ENCODE measurements at regions not wholly inside any gene's neighbourhood (a gene's known extent, or its start where the extent isn't known, plus 50 kb on each side); places are given as distances from the start of the nearest gene placed in this dataset.

GRCh38 chr2:220220009-220220408, 592.6 kb downstream of the SLC4A3 start:
- H3K36me3 ChIP-seq = no peaks in the 10 kb centered on the region
- DNase-seq = no peak
- WGBS, 2 donors = 74 to 80% methylated on average over 2 of the region's 2 CpGs
- no peak overlapping the region for H3K4me3 ChIP-seq (replicated peaks in 1 of 3)
- H3K9me3 ChIP-seq = no peaks in the 10 kb centered on the region
- no peak for TF ChIP-seq POLR2A (IDR thresholded peaks at IDR 0.05)
- no peak for TF ChIP-seq CTCF (IDR thresholded peaks at IDR 0.05)
- H3K27me3 ChIP-seq = no peaks in the 10 kb centered on the region
- H3K27ac ChIP-seq = no peak overlapping the region
- intact Hi-C loops (cut with DNase I) = no loop called here
- H3K4me1 ChIP-seq = no peaks in the 10 kb centered on the region

DNA sequence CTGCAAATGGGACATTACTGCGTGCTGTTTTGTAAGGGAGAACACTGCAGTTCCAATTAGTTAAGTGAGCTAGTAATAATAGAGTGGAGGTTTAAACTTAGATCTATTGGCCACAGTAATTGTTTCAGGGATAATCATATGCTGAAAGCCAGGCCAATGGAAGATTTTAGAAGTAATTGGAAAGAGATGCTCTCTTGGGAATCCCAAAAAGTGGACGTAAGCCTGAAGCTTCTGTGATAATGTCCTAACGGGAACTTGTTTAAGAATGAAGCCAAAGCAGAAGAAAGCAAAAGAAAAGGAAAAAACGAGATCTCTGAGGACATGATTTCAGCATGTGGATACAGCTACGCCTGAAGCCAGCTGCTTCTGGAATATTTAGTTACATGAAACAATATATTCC, 594.6 kb downstream of the SLC4A3 start:
- no peak overlapping the region for H3K4me3 ChIP-seq (replicated peaks in 1 of 3)
- no peaks in the 10 kb centered on the region for H3K9me3 ChIP-seq
- intact Hi-C loops (cut with DNase I) = no loop called here
- WGBS, 2 donors = 74 to 78% methylated on average over 5 of the region's 5 CpGs
- TF ChIP-seq CTCF (IDR thresholded peaks at IDR 0.05) (no peak), POLR2A (IDR thresholded peaks at IDR 0.05) (no peak)
- no peaks in the 10 kb centered on the region for H3K4me1 ChIP-seq
- DNase-seq = no peak
- no peaks in the 10 kb centered on the region for H3K36me3 ChIP-seq
- H3K27ac ChIP-seq = no peak overlapping the region
- H3K27me3 ChIP-seq = no peaks in the 10 kb centered on the region

DNA sequence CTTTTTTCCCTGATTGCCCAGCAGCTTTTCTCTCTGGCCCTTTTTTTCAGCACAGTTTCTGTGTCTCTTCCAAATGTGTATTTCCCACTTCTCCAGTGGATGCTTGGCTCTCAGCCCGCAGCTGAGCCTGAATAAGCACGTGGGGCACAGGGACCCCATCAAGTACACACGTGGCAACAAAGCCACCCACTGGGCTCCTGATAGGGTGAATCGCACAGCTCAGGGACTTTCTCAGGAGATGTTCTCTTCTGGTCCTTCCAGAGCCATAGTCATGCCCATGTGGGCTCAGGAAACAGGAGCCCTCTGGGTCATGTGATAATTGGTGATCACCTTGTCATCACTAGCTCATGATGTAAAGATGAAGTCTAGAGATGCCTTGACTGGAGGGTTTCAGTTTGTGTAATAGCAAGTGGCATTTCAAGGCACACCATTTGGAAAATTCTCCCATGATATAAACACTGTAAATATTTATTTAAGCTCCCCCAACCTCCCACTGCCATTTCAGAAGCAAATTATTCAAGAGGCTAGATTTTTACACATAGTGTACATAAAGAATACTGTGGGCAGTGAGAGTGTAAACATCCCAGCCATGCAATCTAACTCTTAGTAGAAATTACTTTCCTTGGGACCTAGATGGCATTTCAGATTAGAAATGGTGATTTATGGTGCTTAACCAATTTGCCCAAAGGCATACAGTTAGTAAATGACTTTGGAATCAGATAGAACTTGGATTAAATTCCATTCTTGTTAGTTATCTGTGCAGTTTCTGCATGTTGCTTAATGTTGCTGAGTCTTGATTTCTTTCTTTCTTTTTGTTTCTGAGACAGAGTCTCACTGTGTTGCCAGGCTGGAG, 597.5 kb downstream of the SLC4A3 start:
- no peak for TF ChIP-seq CTCF (IDR thresholded peaks at IDR 0.05)
- intact Hi-C loops (cut with DNase I) = no loop called here
- Histone ChIP-seq H3K4me1 (no peaks in the 10 kb centered on the region), H3K4me3 (replicated peaks in 1 of 3) (no peak overlapping the region), H3K36me3 (no peaks in the 10 kb centered on the region), H3K27ac (no peak overlapping the region), H3K9me3 (no peaks in the 10 kb centered on the region), H3K27me3 (no peaks in the 10 kb centered on the region)
- DNase-seq = peak in 1 of 2 donors; percentile 3
- WGBS, 2 donors = 40 to 42% methylated on average over 4 of the region's 4 CpGs

DNA sequence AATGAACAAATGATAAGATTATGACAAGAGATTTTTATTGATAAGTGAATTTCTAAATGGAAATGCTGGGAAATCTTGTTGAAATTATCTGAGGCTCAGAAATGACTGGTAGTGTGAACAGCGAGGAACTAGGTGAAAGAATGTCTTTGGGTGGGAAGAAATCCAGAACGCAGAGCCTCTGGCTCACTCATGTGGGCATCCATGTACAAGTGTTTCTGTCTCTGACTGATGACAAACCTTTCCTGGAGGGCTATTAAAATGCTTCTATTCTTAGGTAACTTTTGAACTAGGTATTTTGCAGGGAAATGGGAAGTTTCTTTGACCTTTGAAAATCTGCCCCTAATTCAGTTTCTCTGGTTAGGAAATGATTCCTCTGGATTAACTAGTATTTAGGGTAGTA, 598.6 kb downstream of the SLC4A3 start:
- TF ChIP-seq CTCF (IDR thresholded peaks at IDR 0.05) (no peak), POLR2A (IDR thresholded peaks at IDR 0.05) (no peak)
- 78 to 86% methylated on average over 2 of the region's 2 CpGs for WGBS, 2 donors
- Histone ChIP-seq H3K27me3 (no peaks in the 10 kb centered on the region), H3K9me3 (no peaks in the 10 kb centered on the region), H3K4me3 (replicated peaks in 1 of 3) (no peak overlapping the region), H3K36me3 (no peaks in the 10 kb centered on the region), H3K4me1 (no peaks in the 10 kb centered on the region), H3K27ac (no peak overlapping the region)
- intact Hi-C loops (cut with DNase I) = no loop called here
- no peak for DNase-seq

GRCh38 chr2:220226546-220226945, 599.1 kb downstream of the SLC4A3 start:
- no peaks in the 10 kb centered on the region for H3K27me3 ChIP-seq
- WGBS, 2 donors = 81 to 90% methylated on average over 1 of the region's 1 CpG
- TF ChIP-seq POLR2A (IDR thresholded peaks at IDR 0.05) (no peak), CTCF (IDR thresholded peaks at IDR 0.05) (no peak)
- intact Hi-C loops (cut with DNase I) = no loop called here
- no peak overlapping the region for H3K27ac ChIP-seq
- H3K4me1 ChIP-seq = no peaks in the 10 kb centered on the region
- H3K9me3 ChIP-seq = no peaks in the 10 kb centered on the region
- H3K36me3 ChIP-seq = no peaks in the 10 kb centered on the region
- no peak for DNase-seq
- no peak overlapping the region for H3K4me3 ChIP-seq (replicated peaks in 1 of 3)

All from thyroid gland (tissue), 4 donors.